Gastrocnemius medialis (tissue), 4 donors: ENCODE measurements at regions not wholly inside any gene's neighbourhood (a gene's known extent, or its start where the extent isn't known, plus 50 kb on each side); places are given as distances from the start of the nearest gene placed in this dataset.

Experiments used
- ATAC-seq, 2 donors: fragments of 150-250 bp; one replicate each; pipeline ENCODE4 v1.9.1; 2016
- DNase-seq, 2 donors: peaks; one replicate each; pipeline ENCODE4 v3.0.0-alpha.2; 2019
- H3K27ac ChIP-seq, 4 donors: fragments of 200-600 bp; sonication (generic); 1 replicate in 1 of 4; 2 replicates in 3 of 4; pipeline ENCODE4 v1.5.1; 2016 to 2018; ENCODE audit warnings: mild to moderate bottlenecking in 2 of 4, moderate library complexity in 1 of 4
- H3K27me3 ChIP-seq, 3 donors: fragments of 200-600 bp; sonication (generic) in 2 of 3; 1 replicate in 1 of 3; 2 replicates in 2 of 3; pipeline versions ENCODE4 v1.5.1 to v1.6.0; 2016 to 2019; ENCODE audit warnings: mild to moderate bottlenecking in 1 of 3, moderate library complexity in 1 of 3
- H3K36me3 ChIP-seq, 2 donors: fragments of 200-600 bp; sonication (generic) in 1 of 2; one replicate each; pipeline ENCODE4 v1.5.1; 2017 to 2018
- H3K4me1 ChIP-seq, 2 donors: fragments of 200-600 bp; sonication (generic) in 1 of 2; one replicate each; pipeline ENCODE4 v1.5.1; 2016 to 2017; ENCODE audit warnings: mild to moderate bottlenecking in 2 of 2
- H3K4me3 ChIP-seq, 4 donors: fragments of 200-600 bp; sonication (generic) in 3 of 4; 1 replicate in 1 of 4; 2 replicates in 3 of 4; pipeline ENCODE4 v1.5.1; 2016 to 2019; ENCODE audit warnings: mild to moderate bottlenecking in 2 of 4
- H3K9me3 ChIP-seq, 3 donors: fragments of 200-600 bp; sonication (generic) in 2 of 3; 1 replicate in 1 of 3; 2 replicates in 2 of 3; pipeline ENCODE4 v1.5.1; 2016 to 2019
- POLR2A ChIP-seq, 2 donors: fragments of 450-650 bp; IDR thresholded peaks; one replicate each; pipeline ENCODE4 v1.6.1; 2017; ENCODE audit warnings: antibody characterized with exemption in 2 of 2, mild to moderate bottlenecking in 2 of 2, moderate library complexity in 2 of 2
- in situ Hi-C, 4 donors: fragments of 200-750 bp; cut with MboI; loops; one replicate each; pipeline versions ENCODE4 v1.15.0 to v1.8.0; 2017; ENCODE audit warnings: low sequenced_read_pairs in 4 of 4
- intact Hi-C: fragments of 100-400 bp; cut with DNase I; formaldehyde crosslinking; loops from one replicate; pipeline ENCODE4 v1.15.1; 2023; ENCODE audit warnings: low total_unique reads
- TF ChIP-seq, protein P1 (sequence below), 5 experiments: fragments of 450-650 bp in 3 of 5; fragments of 200-600 bp in 2 of 5; sonication (generic) in 2 of 5; IDR thresholded peaks in 4 of 5; conservative IDR thresholded peaks in 1 of 5; 1 replicate in 4 of 5; 2 replicates in 1 of 5; pipeline ENCODE4 v1.5.1; 2016 to 2019; ENCODE audit warnings: antibody characterized with exemption in 5 of 5, mild to moderate bottlenecking in 3 of 5, moderate library complexity in 3 of 5

DNA sequence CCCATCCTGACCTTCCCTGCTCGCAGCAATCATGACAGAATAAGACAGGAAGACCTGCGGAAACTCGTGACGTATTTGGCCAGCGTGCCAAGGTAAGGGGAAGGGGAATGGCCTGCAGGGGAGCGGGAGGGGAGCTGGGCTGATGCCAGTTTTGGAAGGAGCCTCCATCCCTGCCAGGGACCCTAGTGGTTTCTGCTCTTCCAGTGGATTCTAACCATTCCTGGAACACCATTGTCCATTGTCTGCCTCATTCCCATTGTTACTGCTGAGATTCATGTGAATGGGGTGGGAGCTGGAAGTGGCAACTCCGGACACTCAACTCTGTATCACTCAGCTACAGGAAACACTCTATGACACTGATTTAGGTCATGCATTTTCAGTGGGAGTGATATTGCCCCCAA is 242.9 kb upstream of the ROPN1 start:
- Histone ChIP-seq H3K36me3 (no peaks in the 10 kb centered on the region), H3K27me3 (no peaks in the 10 kb centered on the region), H3K4me3 (no peak overlapping the region), H3K4me1 (peaks cover 0 to 12% of the 10 kb centered on the region in 2 donors), H3K9me3 (no peaks in the 10 kb centered on the region), H3K27ac (peak overlapping the region in 3 of 4 donors; percentile 15 to 46 (median 28))
- DNase-seq (no peak), ATAC-seq (peak; percentile 30 to 54)
- in situ Hi-C loops (no loop called here), intact Hi-C loops (no loop called here)
- TF ChIP-seq, protein P1, sequence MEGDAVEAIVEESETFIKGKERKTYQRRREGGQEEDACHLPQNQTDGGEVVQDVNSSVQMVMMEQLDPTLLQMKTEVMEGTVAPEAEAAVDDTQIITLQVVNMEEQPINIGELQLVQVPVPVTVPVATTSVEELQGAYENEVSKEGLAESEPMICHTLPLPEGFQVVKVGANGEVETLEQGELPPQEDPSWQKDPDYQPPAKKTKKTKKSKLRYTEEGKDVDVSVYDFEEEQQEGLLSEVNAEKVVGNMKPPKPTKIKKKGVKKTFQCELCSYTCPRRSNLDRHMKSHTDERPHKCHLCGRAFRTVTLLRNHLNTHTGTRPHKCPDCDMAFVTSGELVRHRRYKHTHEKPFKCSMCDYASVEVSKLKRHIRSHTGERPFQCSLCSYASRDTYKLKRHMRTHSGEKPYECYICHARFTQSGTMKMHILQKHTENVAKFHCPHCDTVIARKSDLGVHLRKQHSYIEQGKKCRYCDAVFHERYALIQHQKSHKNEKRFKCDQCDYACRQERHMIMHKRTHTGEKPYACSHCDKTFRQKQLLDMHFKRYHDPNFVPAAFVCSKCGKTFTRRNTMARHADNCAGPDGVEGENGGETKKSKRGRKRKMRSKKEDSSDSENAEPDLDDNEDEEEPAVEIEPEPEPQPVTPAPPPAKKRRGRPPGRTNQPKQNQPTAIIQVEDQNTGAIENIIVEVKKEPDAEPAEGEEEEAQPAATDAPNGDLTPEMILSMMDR (IDR thresholded peaks at IDR 0.05 in 4 of 5, conservative IDR thresholded peaks at IDR 0.05 in 1 of 5) = no peak
- no peak for TF ChIP-seq POLR2A (IDR thresholded peaks at IDR 0.05)

- ATAC-seq (no peak), DNase-seq (no peak)
- H3K4me1 ChIP-seq = peaks cover 0 to 13% of the 10 kb centered on the region in 2 donors
- in situ Hi-C loops = no loop called here
- no peak for TF ChIP-seq POLR2A (IDR thresholded peaks at IDR 0.05)
- TF ChIP-seq, protein P1 (IDR thresholded peaks at IDR 0.05 in 4 of 5, conservative IDR thresholded peaks at IDR 0.05 in 1 of 5) = no peak
- H3K27ac ChIP-seq = peak overlapping the region in 2 of 4 donors; percentile 15 to 46
- no peak overlapping the region for H3K4me3 ChIP-seq
- H3K27me3 ChIP-seq = no peaks in the 10 kb centered on the region
- intact Hi-C loops = no loop called here
- no peaks in the 10 kb centered on the region for H3K36me3 ChIP-seq
- H3K9me3 ChIP-seq = no peaks in the 10 kb centered on the region
Measured at GRCh38 chr3:124235446-124235845, 243.5 kb upstream of the ROPN1 start.

GRCh38 chr3:124243177-124243859 is 251.4 kb upstream of the ROPN1 start:
- ATAC-seq (no peak), DNase-seq (no peak)
- TF ChIP-seq POLR2A (IDR thresholded peaks at IDR 0.05) = no peak
- TF ChIP-seq, protein P1 (IDR thresholded peaks at IDR 0.05 in 4 of 5, conservative IDR thresholded peaks at IDR 0.05 in 1 of 5) = no peak
- H3K4me3 ChIP-seq = no peak overlapping the region
- peaks cover 13 to 30% of the 10 kb centered on the region in 2 donors for H3K4me1 ChIP-seq
- intact Hi-C loops (no loop called here), in situ Hi-C loops (no loop called here)
- H3K9me3 ChIP-seq = no peaks in the 10 kb centered on the region
- no peak overlapping the region for H3K27ac ChIP-seq
- no peaks in the 10 kb centered on the region for H3K36me3 ChIP-seq
- no peaks in the 10 kb centered on the region for H3K27me3 ChIP-seq

DNA sequence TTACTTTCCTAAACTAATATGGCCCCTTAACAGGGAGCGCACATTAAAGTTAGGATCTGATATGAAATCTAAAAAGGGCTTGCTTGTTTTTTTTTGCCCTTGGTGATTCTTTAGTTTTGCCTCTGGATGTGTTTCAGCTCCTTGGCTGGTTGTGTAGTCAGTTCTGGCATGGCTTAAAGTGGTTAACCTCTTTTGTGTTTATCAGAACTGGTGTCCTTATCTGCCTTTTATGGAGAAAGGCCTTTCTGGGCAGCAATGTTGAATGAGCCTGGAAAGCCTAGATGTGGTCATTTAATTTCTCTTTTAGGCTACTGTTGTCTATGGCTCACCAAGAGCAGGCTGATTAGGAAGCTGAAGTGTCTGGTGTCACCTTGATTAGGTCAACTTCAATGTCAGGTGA is 254.5 kb upstream of the ROPN1 start:
- intact Hi-C loops (loop anchor here (5.0 kb wide), 1 partner anchor 164 kb away; no protein-coding TSS in a partner anchor), in situ Hi-C loops (no loop called here)
- no peak for TF ChIP-seq POLR2A (IDR thresholded peaks at IDR 0.05)
- TF ChIP-seq, protein P1 (IDR thresholded peaks at IDR 0.05 in 4 of 5, conservative IDR thresholded peaks at IDR 0.05 in 1 of 5) = no peak
- DNase-seq (no peak), ATAC-seq (no peak)
- Histone ChIP-seq H3K36me3 (no peaks in the 10 kb centered on the region), H3K4me3 (no peak overlapping the region), H3K9me3 (no peaks in the 10 kb centered on the region), H3K4me1 (peaks cover 28 to 47% of the 10 kb centered on the region in 2 donors), H3K27me3 (no peaks in the 10 kb centered on the region), H3K27ac (peak overlapping the region; percentile 66 to 88 (median 82))
